Amniotic stem cell (primary cell): ENCODE measurements at regions not wholly inside any gene's neighbourhood (a gene's known extent, or its start where the extent isn't known, plus 50 kb on each side); places are given as distances from the start of the nearest gene placed in this dataset.
"Not testable (repeated sequence)": the region's sequence is repeated elsewhere in the genome, so short reads cannot be mapped to it uniquely, and the experiment has no call there.

ENCODE experiments used
- DNase-seq: peaks from one replicate; lab custom pipeline; 2025; lab: John Stamatoyannopoulos, UW

DNA sequence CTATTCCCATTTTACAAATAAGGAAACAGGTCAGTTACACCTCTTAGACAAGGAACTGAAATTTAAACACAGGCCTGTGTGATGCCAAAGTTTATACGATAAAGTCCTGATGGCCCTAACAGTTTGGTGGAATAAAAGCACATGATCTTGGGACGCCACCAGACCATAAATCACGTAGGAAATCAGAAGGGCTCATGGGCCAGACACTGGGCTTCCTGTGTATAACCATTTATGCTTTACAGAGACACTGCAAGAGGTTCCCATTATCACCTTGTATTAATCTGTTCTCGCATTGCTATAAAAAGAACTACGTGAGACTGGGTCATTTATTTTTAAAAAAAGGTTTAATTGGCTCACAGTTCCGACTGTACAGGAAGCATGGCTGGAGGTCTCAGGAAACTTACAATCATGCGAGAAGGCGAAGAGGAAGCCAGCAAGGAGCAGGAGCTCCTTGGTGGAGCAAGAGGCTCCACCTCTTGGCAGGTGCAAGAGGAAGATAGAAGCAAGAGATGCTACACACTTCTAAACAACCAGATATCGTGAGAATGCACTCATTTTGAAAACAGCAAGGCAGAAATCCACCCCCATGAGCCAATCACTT lies 124.0 kb upstream of the MON1B start:
- no peak for DNase-seq

DNA sequence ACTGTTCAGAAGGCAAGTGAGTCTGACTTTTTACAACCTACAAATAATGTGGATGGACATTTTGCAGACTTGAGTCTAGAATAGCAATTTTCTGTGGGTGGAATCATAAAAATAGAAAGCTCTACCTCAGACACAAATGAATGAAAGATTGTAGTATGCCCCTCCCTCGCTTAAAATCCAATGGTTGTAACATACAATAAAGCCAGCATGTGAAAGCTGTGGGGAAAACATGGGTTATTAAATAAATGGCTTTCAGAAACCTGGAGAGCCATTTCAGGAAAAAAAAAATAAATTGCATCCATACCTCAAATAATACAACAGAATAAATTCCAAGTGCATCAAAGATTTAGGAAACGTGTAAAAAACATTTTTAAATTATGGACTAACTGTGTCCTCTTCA lies 123.1 kb upstream of the MON1B start:
- DNase-seq, result no peak

GRCh38 chr16:77068402-77068801 lies 122.6 kb upstream of the MON1B start:
- DNase-seq, result no peak

- DNase-seq, result no peak
Measured at GRCh38 chr16:77069929-77070328, 121.1 kb upstream of the MON1B start.

- DNase-seq, result no peak
Measured at GRCh38 chr16:77070683-77071082, 120.3 kb upstream of the MON1B start.

DNA sequence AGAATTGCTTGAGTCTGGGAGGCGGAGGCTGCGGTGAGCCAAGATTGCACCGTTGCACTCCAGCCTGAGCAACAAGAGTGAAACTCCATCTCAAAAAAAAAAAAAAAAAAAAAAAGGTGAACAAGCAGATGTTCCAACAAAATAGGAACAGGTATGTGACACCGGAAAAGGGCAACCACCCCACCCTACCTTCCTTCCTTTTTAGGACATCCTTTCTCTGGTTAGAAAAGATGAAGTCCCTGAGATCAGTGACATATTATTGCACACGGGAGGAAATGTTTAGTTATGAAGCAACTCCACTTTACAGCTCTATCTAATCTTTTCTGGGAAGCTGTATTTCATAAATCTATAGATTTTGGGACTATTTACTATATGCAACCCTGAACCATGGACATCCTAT lies 114.2 kb upstream of the MON1B start:
- no peak for DNase-seq

DNA sequence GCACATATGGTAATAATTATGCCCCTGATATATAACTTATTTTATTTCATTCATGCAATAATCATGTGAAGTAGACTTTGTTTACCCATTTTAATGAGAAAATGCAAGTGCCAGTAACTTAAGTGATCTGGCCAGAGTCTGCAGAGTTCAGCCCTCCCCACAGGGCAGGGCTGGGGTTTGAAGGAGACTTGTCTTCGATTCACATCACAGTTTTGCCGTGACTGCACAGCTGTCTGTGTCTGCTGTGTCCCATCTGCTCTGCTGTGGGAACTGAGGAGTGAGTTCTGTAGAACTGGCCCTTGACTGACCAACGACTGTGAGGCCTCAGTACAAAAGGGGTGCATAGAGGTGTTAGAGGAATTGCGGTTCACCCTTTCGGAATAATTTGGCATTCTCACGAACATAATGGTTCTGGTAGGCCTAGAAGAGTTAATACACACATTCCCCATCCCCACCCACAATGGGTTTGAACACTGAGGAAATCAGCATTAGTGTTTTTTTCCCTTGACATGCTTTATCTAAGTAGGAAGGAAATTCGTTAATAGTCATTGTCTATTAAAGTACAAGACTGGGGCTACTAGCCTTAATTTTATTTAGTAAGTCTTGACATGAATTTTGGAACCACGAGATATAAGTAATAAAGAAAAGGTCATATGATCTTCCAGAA lies 113.6 kb upstream of the MON1B start:
- no peak for DNase-seq

DNA sequence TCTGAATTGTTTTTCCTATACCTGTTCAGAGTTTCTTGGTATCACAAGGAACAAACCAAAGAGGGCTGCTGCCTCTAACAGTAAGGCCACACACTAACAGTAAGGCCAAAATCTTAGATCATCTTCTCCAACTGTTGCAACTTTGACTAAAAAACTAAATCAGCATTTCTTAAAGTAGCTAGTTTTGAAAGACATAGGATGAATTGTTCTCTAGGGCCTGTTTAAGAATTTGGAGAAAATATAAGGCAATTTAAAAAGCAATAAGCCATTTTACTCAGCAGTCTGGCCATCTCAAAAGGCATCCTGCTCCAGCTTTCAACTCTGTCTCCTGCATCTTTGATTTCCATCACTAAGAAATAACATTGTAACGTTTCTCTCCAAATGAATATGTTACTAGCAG lies 105.0 kb upstream of the MON1B start:
- no peak for DNase-seq

- DNase-seq, result no peak
Measured at GRCh38 chr16:77090062-77090461, 100.9 kb upstream of the MON1B start.

GRCh38 chr16:77093309-77093708 lies 97.7 kb upstream of the MON1B start:
- no peak for DNase-seq

- DNase-seq, result no peak
Measured at GRCh38 chr16:77093999-77094398, 97.0 kb upstream of the MON1B start.

DNA sequence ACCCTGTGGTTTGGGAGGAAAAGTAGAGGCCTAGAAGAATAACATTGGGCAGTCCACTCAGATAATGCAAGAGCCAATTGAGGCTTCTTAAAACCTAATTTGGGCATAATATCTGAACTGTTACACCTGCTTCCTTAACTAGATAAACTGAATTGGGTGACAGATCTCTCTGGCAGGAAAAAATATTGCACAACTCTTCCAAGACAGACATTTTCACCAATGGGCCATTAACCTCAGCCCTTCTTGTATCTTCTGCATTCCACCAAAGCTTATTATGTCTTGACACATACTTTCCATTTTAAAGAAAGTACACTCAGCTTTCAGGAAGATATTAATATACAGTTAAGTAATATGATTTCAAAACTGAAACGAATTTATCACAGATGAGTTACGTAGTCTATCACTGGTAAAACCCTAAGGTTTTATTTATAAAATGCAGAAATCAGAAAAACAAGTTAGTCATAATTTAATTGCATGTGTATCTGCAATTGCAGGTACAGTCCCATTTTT lies 79.9 kb upstream of the MON1B start:
- DNase-seq, result no peak

DNA sequence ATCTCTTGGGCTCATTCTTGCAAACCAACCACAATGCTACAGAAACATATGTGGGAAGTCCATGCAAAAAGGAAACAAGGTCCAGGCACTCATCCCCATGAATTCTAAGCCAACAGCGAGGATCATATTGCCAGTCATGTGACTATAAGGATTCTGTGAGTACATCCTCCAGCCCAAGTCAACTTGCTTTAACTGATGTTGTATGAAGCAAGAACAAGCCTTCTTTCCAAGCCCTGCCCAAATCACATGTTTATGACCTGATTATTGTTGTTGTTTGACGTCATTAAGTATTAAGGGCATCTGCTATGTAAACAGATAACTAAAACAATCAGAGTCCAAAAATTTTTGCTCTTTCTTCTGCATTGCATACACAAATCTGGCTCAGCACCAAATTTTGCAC lies 78.2 kb upstream of the MON1B start:
- DNase-seq, result no peak

GRCh38 chr16:77113835-77114234 lies 77.2 kb upstream of the MON1B start:
- no peak for DNase-seq

DNA sequence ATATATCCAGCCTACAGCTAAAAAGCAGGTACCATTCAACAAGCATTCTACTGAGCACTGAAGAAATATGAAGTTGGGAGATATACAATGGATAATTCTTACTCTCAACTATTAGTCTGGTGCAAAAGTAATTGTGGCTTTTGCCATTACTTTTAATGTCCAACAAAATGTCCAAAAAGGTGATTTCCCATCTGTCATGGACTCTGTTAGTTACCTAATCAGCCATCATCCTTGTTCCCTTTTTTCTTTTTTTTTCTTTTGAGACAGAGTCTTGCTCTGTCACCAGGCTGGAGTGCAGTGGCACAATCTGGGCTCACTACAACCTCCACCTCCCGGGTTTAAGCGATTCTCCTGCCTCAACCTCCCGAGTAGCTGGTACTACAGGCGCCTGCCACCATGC lies 76.6 kb upstream of the MON1B start:
- not testable (repeated sequence) for DNase-seq

GRCh38 chr16:77116856-77117255 lies 74.1 kb upstream of the MON1B start:
- DNase-seq, result no peak

GRCh38 chr16:77117707-77118106 lies 73.3 kb upstream of the MON1B start:
- DNase-seq, result no peak

GRCh38 chr16:77131398-77131797 lies 59.6 kb upstream of the MON1B start:
- DNase-seq, result no peak

GRCh38 chr16:77132051-77132618 lies 58.9 kb upstream of the MON1B start:
- no peak for DNase-seq

DNA sequence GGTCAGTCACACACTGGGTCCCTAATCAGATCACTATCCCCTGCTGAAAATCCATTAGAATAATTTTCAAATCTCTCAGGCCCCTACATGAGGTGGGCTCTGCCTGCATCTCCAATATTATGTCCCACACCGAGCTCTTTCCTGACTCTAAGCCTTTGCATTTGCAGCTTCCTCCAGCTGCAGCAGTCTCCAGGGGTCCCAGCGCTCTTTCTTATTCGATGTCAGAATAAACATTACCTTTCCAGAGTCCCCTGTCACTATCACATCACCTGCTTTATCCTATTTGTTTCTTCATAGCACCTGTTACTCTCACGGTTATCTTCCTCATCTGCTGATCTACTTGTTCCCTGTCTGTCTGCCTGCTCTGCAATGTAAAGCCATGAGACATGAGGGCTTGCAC lies 57.3 kb upstream of the MON1B start:
- no peak for DNase-seq

DNA sequence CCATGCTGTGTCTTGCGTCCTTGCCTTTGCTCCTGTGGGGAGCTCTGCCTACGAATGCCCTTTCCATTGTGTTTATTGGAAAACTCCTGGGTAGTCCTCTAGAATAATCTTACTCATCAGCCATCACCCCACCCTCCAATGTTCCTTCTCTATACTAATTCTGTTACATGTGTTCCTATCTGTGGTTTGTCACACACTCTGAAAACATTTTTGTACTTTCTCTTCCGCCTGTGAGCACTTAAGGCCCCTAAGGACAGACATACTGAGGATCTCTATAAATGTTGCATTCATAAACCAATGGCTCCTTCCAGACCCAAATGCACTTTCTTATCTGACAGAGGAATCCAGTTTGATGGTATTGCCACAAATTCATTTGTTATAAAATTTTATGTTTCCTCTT lies 53.9 kb upstream of the MON1B start:
- no peak for DNase-seq
